ENCODE measurements at regions not wholly inside any gene's neighbourhood (a gene's known extent, or its start where the extent isn't known, plus 50 kb on each side); places are given as distances from the start of the nearest gene placed in this dataset.

- TF ChIP-seq, protein P1, sequence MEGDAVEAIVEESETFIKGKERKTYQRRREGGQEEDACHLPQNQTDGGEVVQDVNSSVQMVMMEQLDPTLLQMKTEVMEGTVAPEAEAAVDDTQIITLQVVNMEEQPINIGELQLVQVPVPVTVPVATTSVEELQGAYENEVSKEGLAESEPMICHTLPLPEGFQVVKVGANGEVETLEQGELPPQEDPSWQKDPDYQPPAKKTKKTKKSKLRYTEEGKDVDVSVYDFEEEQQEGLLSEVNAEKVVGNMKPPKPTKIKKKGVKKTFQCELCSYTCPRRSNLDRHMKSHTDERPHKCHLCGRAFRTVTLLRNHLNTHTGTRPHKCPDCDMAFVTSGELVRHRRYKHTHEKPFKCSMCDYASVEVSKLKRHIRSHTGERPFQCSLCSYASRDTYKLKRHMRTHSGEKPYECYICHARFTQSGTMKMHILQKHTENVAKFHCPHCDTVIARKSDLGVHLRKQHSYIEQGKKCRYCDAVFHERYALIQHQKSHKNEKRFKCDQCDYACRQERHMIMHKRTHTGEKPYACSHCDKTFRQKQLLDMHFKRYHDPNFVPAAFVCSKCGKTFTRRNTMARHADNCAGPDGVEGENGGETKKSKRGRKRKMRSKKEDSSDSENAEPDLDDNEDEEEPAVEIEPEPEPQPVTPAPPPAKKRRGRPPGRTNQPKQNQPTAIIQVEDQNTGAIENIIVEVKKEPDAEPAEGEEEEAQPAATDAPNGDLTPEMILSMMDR (IDR thresholded peaks at IDR 0.05): no peak
- TF ChIP-seq POLR2AphosphoS5 (IDR thresholded peaks at IDR 0.05; ENCODE audit: low read depth, low read length) (no peak), REST (IDR thresholded peaks at IDR 0.05; ENCODE audit: insufficient read depth in 1 of 2, low read depth in 2 of 2, low read length in 1 of 2) (no peak)
These were observed 126.5 kb downstream of the ADSS2 start for GRCh38 chr1:244325056-244325758.

All from Panc1 (cell line).